GM12878 (cell line): ENCODE measurements at regions not wholly inside any gene's neighbourhood (a gene's known extent, or its start where the extent isn't known, plus 50 kb on each side); places are given as distances from the start of the nearest gene placed in this dataset.

ENCODE experiments used
- ATF7 ChIP-seq: fragments of 450-650 bp; IDR thresholded peaks from 2 replicates; pipeline ENCODE4 v1.6.1; 2016; ENCODE audit warnings: low read depth, mild to moderate bottlenecking
- SUPT20H ChIP-seq: IDR thresholded peaks from 2 replicates; pipeline ENCODE4 v1.6.1; 2011; ENCODE audit warnings: low read depth, mild to moderate bottlenecking, low read length, moderate library complexity, borderline replicate concordance; ENCODE audit not compliant: control insufficient read depth
- SUZ12 ChIP-seq: fragments of 200-600 bp; sonication (generic); IDR thresholded peaks from one replicate; pipeline ENCODE4 v1.6.1; 2018; ENCODE audit warnings: antibody characterized with exemption, mild to moderate bottlenecking; ENCODE audit not compliant: unreplicated experiment
- ZBED1 ChIP-seq: IDR thresholded peaks from 2 replicates; pipeline ENCODE4 v1.6.1; 2016; ENCODE audit warnings: borderline replicate concordance
- ZSCAN29 ChIP-seq: fragments of 450-650 bp; IDR thresholded peaks from 2 replicates; pipeline ENCODE4 v1.6.1; 2017; ENCODE audit warnings: mild to moderate bottlenecking, moderate library complexity
- TF ChIP-seq, protein P1 (sequence below): IDR thresholded peaks from 2 replicates; pipeline ENCODE4 v1.6.1; 2012; ENCODE audit warnings: low read length, inconsistent platforms
- TF ChIP-seq, protein P2 (sequence below): fragments of 450-650 bp; IDR thresholded peaks from 2 replicates; pipeline ENCODE4 v1.6.1; 2016; ENCODE audit warnings: mild to moderate bottlenecking
- TF ChIP-seq, protein P3 (sequence below): fragments of 150-350 bp; IDR thresholded peaks from 2 replicates; pipeline ENCODE4 v1.6.1; 2014; ENCODE audit warnings: mild to moderate bottlenecking, low read depth, low read length

DNA sequence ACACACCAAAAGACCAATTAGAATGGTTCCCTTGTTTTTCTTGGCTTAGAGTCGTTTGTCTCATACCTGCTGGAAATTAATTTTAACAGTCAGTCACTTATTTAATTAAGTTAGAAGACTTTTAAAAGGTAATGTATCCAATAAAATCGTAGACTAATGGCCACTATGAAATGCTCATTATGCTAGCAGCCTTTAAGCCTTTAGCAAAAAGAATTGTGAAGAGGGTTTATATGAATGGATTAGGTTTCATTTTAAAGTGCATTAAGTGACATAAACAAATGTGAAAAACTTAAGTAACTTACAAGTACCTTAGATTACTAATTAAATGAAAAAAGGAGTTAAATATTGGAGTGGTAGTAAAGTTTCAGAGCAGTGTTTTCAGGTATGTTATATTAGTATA lies 139.6 kb downstream of the RXFP2 start (continued):
- TF ChIP-seq SUPT20H (no peak), ATF7 (no peak), ZBED1 (no peak), SUZ12 (no peak), ZSCAN29 (no peak)
- TF ChIP-seq, protein P1, sequence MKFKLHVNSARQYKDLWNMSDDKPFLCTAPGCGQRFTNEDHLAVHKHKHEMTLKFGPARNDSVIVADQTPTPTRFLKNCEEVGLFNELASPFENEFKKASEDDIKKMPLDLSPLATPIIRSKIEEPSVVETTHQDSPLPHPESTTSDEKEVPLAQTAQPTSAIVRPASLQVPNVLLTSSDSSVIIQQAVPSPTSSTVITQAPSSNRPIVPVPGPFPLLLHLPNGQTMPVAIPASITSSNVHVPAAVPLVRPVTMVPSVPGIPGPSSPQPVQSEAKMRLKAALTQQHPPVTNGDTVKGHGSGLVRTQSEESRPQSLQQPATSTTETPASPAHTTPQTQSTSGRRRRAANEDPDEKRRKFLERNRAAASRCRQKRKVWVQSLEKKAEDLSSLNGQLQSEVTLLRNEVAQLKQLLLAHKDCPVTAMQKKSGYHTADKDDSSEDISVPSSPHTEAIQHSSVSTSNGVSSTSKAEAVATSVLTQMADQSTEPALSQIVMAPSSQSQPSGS, result no peak
- TF ChIP-seq, protein P2, sequence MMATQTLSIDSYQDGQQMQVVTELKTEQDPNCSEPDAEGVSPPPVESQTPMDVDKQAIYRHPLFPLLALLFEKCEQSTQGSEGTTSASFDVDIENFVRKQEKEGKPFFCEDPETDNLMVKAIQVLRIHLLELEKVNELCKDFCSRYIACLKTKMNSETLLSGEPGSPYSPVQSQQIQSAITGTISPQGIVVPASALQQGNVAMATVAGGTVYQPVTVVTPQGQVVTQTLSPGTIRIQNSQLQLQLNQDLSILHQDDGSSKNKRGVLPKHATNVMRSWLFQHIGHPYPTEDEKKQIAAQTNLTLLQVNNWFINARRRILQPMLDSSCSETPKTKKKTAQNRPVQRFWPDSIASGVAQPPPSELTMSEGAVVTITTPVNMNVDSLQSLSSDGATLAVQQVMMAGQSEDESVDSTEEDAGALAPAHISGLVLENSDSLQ, result no peak
- TF ChIP-seq, protein P3, sequence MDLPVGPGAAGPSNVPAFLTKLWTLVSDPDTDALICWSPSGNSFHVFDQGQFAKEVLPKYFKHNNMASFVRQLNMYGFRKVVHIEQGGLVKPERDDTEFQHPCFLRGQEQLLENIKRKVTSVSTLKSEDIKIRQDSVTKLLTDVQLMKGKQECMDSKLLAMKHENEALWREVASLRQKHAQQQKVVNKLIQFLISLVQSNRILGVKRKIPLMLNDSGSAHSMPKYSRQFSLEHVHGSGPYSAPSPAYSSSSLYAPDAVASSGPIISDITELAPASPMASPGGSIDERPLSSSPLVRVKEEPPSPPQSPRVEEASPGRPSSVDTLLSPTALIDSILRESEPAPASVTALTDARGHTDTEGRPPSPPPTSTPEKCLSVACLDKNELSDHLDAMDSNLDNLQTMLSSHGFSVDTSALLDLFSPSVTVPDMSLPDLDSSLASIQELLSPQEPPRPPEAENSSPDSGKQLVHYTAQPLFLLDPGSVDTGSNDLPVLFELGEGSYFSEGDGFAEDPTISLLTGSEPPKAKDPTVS, result no peak
